HepG2 (cell line): ENCODE measurements at regions not wholly inside any gene's neighbourhood (a gene's known extent, or its start where the extent isn't known, plus 50 kb on each side); places are given as distances from the start of the nearest gene placed in this dataset.

Experiments
- ATAC-seq: fragments of 200-7000 bp; cut with Tn5 transposase; 3 replicates; pipeline ENCODE4 v1.9.1; 2020; ENCODE audit warnings: mild to moderate bottlenecking, moderate library complexity
- BruUV-seq: library from RNA; stranded (reverse); fragments of 400-500 nt; replicated peaks from 2 replicates; lab custom pipeline; 2021; lab: Mats Ljungman, UMichigan
- CTCF ChIA-PET: fragments of 300-600 bp; formaldehyde crosslinking; extraction: SDS; loops from one replicate; lab custom pipeline; 2021; ENCODE audit warnings: low total read pairs, inconsistent platforms, low intra/inter-chr PET ratio; lab: Yijun Ruan, JAX
- POLR2A ChIA-PET: fragments of 350-600 bp; sonication (Branson Sonifier 250); formaldehyde crosslinking; loops from one replicate; lab custom pipeline; 2020; ENCODE audit warnings: antibody characterized with exemption, inconsistent platforms; lab: Yijun Ruan, JAX
- DNase-seq: peaks from one replicate; pipeline ENCODE4 v3.0.0-alpha.2; 2015; ENCODE audit warnings: low spot score
- FAIRE-seq: peaks from 3 replicates; lab custom pipeline; 2011; peaks lifted over from hg19 to GRCh38; lab: Jason Lieb, UNC
- H2AFZ ChIP-seq: one replicate; pipeline ENCODE4 v1.6.1; 2011; ENCODE audit warnings: low read length, inconsistent platforms
- H3K27ac ChIP-seq: fragments of 300-600 bp; 3 replicates; pipeline ENCODE4 v1.8.0; 2011; ENCODE audit warnings: mixed run types, mild to moderate bottlenecking, mixed read lengths, low read length, inconsistent platforms; ENCODE audit not compliant: insufficient read depth; ENCODE audit errors: extremely low read length
- H3K27me3 ChIP-seq, 2 experiments: fragments of 200-600 bp in 1 of 2; 2 replicates in 1 of 2; 3 replicates in 1 of 2; pipeline versions ENCODE4 v1.6.0 to v1.8.0; 2011; ENCODE audit warnings: low read length in 2 of 2, mild to moderate bottlenecking in 2 of 2, moderate library complexity in 2 of 2, inconsistent platforms in 1 of 2; ENCODE audit not compliant: insufficient read depth in 2 of 2, control insufficient read depth in 1 of 2
- H3K36me3 ChIP-seq, 2 experiments: fragments of 200-600 bp in 1 of 2; replicated peaks in 1 of 2; 2 replicates in 1 of 2; 3 replicates in 1 of 2; pipeline versions ENCODE4 v1.5.1 to v1.8.0; 2011; ENCODE audit warnings: low read length in 2 of 2, inconsistent platforms in 1 of 2; ENCODE audit not compliant: insufficient read depth in 2 of 2, control insufficient read depth in 1 of 2
- H3K4me1 ChIP-seq: 2 replicates; pipeline ENCODE4 v1.5.1; 2012; ENCODE audit warnings: low read length, inconsistent platforms; ENCODE audit not compliant: insufficient read depth
- H3K4me2 ChIP-seq: 2 replicates; pipeline ENCODE4 v1.6.0; 2011; ENCODE audit warnings: low read depth, low read length, inconsistent platforms
- H3K4me3 ChIP-seq, 3 experiments: fragments of 200-600 bp in 1 of 3; sonication (generic), shearing (Covaris generic) in 1 of 3; replicated peaks in 1 of 3; 2 replicates each; pipeline ENCODE4 v1.5.1; 2011 to 2016; ENCODE audit warnings: low read length in 3 of 3, inconsistent platforms in 2 of 3, low read depth in 2 of 3, mild to moderate bottlenecking in 2 of 3, control low read depth in 1 of 3, mixed read lengths in 1 of 3; ENCODE audit not compliant: insufficient read depth in 1 of 3
- H3K79me2 ChIP-seq: one replicate; pipeline ENCODE4 v1.6.1; 2011; ENCODE audit warnings: low read length, inconsistent platforms; ENCODE audit not compliant: insufficient read depth
- H3K9ac ChIP-seq: 2 replicates; pipeline ENCODE4 v1.6.0; 2011; ENCODE audit warnings: mild to moderate bottlenecking, low read depth, low read length, inconsistent platforms; ENCODE audit not compliant: insufficient read depth
- H3K9me3 ChIP-seq: 2 replicates; pipeline ENCODE4 v1.5.1; 2012; ENCODE audit warnings: mild to moderate bottlenecking, low read length
- H4K20me1 ChIP-seq: 2 replicates; pipeline ENCODE4 v1.6.0; 2011; ENCODE audit warnings: inconsistent platforms, mild to moderate bottlenecking, low read length, moderate library complexity; ENCODE audit not compliant: insufficient read depth
- HNF1A ChIP-seq, 2 experiments: sonication (generic) in 1 of 2; formaldehyde crosslinking in 1 of 2; IDR thresholded peaks; 2 replicates each; pipeline versions ENCODE4 v1.4.0 to v1.6.1; 2016 to 2020; ENCODE audit warnings: borderline replicate concordance in 1 of 2, low read depth in 1 of 2, mild to moderate bottlenecking in 1 of 2, missing genetic modification reagents in 1 of 2
- IRF2 ChIP-seq: IDR thresholded peaks from 2 replicates; pipeline ENCODE4 v1.6.1; 2018; ENCODE audit warnings: missing genetic modification reagents, missing compliant biosample characterization
- MIER2 ChIP-seq: IDR thresholded peaks from 2 replicates; pipeline ENCODE4 v1.6.1; 2016; ENCODE audit warnings: missing biosample characterization, missing genetic modification reagents
- REL ChIP-seq: sonication (generic); formaldehyde crosslinking; conservative IDR thresholded peaks from 2 replicates; pipeline ENCODE4 v1.8.0; 2022; ENCODE audit warnings: mild to moderate bottlenecking, missing genetic modification reagents, moderate library complexity
- SAFB2 ChIP-seq: sonication (generic); formaldehyde crosslinking; IDR thresholded peaks from 2 replicates; pipeline ENCODE4 v1.5.1; 2020; ENCODE audit warnings: missing genetic modification reagents, low read depth, mild to moderate bottlenecking, borderline replicate concordance
- TARDBP ChIP-seq: sonication (generic); formaldehyde crosslinking; IDR thresholded peaks from 2 replicates; pipeline ENCODE4 v1.8.0; 2022; ENCODE audit warnings: mild to moderate bottlenecking, missing genetic modification reagents
- THAP11 ChIP-seq: IDR thresholded peaks from 2 replicates; pipeline ENCODE4 v1.6.1; 2016; ENCODE audit warnings: missing biosample characterization, missing genetic modification reagents
- ZNF251 ChIP-seq: sonication (generic); formaldehyde crosslinking; IDR thresholded peaks from 2 replicates; pipeline ENCODE4 v1.9.0; 2021; ENCODE audit warnings: mild to moderate bottlenecking, missing genetic modification reagents
- ZNF484 ChIP-seq: sonication (generic); formaldehyde crosslinking; IDR thresholded peaks from 2 replicates; pipeline ENCODE4 v1.5.1; 2020; ENCODE audit warnings: mild to moderate bottlenecking, low read depth, missing genetic modification reagents, borderline replicate concordance
- ZNF501 ChIP-seq: sonication (generic); formaldehyde crosslinking; IDR thresholded peaks from 2 replicates; pipeline ENCODE4 v1.5.1; 2020; ENCODE audit warnings: mild to moderate bottlenecking, moderate library complexity, missing genetic modification reagents
- WGBS: methylation state at CpG from one replicate; pipeline ENCODE4 v1.1.6; 2017; ENCODE audit warnings: low lambda C conversion rate; 5-methylcytosine and 5-hydroxymethylcytosine counted together
- in situ Hi-C: cut with HindIII; loops from 2 replicates; pipeline ENCODE4 v1.10.0; 2017; ENCODE audit warnings: low pct_unique_long_range_greater_than_20kb; ENCODE audit not compliant: extremely low pct_ligation_motif_present
- intact Hi-C: fragments of 100-400 bp; cut with micrococcal nuclease; formaldehyde crosslinking; loops from one replicate; pipeline ENCODE4 v1.10.0; 2022; ENCODE audit not compliant: unreplicated experiment
- TF ChIP-seq, protein P1 (sequence below): sonication (generic); formaldehyde crosslinking; IDR thresholded peaks from 2 replicates; pipeline ENCODE4 v1.4.0; 2020; ENCODE audit warnings: missing genetic modification reagents, borderline replicate concordance
- TF ChIP-seq, protein P2 (sequence below), 2 experiments: sonication (generic) in 1 of 2; formaldehyde crosslinking in 1 of 2; IDR thresholded peaks; 2 replicates each; pipeline versions ENCODE4 v1.4.0 to v1.6.1; 2018 to 2020; ENCODE audit warnings: missing genetic modification reagents in 2 of 2, borderline replicate concordance in 1 of 2, low read depth in 1 of 2, mild to moderate bottlenecking in 1 of 2, missing biosample characterization in 1 of 2

DNA sequence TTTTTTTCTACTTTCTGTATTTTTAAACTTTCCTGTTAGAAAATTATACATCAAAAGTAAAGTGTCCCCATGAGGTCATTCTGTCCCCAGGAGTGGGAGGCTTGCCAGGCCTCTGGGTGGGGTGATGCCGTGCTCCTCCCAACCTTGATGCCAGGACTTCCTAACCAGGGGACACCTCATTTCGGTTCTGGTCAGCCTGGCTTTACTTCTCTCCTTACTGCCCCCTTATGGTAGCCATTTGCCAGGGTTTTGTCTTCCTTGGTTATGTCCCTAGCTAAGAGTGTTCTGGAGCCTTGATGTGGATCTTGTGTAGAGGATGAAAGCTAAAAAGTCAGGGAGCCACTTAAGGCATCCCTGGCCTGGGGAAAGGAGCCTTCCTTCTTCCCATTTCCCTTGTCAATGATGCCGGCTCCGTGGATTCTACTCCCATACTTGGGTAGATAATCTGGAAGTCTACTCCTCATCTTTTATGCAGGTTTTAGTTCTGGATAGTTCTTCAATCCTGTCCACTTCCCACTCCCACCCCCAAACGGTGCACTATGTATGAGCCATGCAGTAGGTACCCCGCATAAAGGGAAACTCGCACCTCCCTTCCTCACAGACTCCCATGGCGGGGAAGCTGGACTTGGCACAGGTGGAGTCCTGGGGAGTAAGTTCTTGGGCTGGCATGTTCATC is 164.1 kb upstream of the SALL4 start:
- H3K9me3 ChIP-seq, result no peaks in the 10 kb centered on the region
- peak; percentile 84 for DNase-seq
- no peaks in the 10 kb centered on the region for H3K36me3 ChIP-seq
- ChIA-PET POLR2A (no interaction called here), CTCF (interaction anchor here (0.6 to 2.5 kb wide), 9 partner anchors 94 to 594 kb away, joined by 3 to 31 read pairs (median 5); partner anchors contain the start of gene SALL4)
- peak; percentile 96 for ATAC-seq
- intact Hi-C loops, result loop anchor here (1.0 to 5.0 kb wide), 5 partner anchors 116 to 594 kb away; no protein-coding TSS in a partner anchor
- FAIRE-seq, result peak; percentile 64
- BruUV-seq, result no TSS peak
- H3K4me1 ChIP-seq, result peaks cover 20% of the 10 kb centered on the region
- peak overlapping the region; percentile 7 for H2AFZ ChIP-seq
- no peaks in the 10 kb centered on the region for H3K79me2 ChIP-seq
- in situ Hi-C loops, result loop anchor here (5.0 kb wide), 1 partner anchor 329 kb away; no protein-coding TSS in a partner anchor
- H3K9ac ChIP-seq, result no peak overlapping the region
- WGBS, result 31% methylated on average over 8 of the region's 8 CpGs
- peak overlapping the region; percentile 66 for H3K4me2 ChIP-seq
- H3K27me3 ChIP-seq, result peaks cover 0 to 6% of the 10 kb centered on the region in 2 experiments; a peak in 1 of 5 replicates
- no peak overlapping the region for H3K4me3 ChIP-seq
- no peak overlapping the region for H3K27ac ChIP-seq
- H4K20me1 ChIP-seq, result no peaks in the 10 kb centered on the region
- TF ChIP-seq, protein P1, sequence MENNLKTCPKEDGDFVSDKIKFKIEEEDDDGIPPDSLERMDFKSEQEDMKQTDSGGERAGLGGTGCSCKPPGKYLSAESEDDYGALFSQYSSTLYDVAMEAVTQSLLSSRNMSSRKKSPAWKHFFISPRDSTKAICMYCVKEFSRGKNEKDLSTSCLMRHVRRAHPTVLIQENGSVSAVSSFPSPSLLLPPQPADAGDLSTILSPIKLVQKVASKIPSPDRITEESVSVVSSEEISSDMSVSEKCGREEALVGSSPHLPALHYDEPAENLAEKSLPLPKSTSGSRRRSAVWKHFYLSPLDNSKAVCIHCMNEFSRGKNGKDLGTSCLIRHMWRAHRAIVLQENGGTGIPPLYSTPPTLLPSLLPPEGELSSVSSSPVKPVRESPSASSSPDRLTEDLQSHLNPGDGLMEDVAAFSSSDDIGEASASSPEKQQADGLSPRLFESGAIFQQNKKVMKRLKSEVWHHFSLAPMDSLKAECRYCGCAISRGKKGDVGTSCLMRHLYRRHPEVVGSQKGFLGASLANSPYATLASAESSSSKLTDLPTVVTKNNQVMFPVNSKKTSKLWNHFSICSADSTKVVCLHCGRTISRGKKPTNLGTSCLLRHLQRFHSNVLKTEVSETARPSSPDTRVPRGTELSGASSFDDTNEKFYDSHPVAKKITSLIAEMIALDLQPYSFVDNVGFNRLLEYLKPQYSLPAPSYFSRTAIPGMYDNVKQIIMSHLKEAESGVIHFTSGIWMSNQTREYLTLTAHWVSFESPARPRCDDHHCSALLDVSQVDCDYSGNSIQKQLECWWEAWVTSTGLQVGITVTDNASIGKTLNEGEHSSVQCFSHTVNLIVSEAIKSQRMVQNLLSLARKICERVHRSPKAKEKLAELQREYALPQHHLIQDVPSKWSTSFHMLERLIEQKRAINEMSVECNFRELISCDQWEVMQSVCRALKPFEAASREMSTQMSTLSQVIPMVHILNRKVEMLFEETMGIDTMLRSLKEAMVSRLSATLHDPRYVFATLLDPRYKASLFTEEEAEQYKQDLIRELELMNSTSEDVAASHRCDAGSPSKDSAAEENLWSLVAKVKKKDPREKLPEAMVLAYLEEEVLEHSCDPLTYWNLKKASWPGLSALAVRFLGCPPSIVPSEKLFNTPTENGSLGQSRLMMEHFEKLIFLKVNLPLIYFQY (CRISPR knock-in tag), result no peak
- TF ChIP-seq, protein P2, sequence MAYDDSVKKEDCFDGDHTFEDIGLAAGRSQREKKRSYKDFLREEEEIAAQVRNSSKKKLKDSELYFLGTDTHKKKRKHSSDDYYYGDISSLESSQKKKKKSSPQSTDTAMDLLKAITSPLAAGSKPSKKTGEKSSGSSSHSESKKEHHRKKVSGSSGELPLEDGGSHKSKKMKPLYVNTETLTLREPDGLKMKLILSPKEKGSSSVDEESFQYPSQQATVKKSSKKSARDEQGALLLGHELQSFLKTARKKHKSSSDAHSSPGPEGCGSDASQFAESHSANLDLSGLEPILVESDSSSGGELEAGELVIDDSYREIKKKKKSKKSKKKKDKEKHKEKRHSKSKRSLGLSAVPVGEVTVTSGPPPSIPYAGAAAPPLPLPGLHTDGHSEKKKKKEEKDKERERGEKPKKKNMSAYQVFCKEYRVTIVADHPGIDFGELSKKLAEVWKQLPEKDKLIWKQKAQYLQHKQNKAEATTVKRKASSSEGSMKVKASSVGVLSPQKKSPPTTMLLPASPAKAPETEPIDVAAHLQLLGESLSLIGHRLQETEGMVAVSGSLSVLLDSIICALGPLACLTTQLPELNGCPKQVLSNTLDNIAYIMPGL (CRISPR knock-in tag; IDR thresholded peaks at IDR 0.05; ENCODE audit: borderline replicate concordance in 1 of 2, low read depth in 1 of 2), result peak; percentile 62 to 80; a peak in 2 of 4 replicates
- 0 out of 2 replicates have a peak, but pooled peaks have one; percentile 23 for TF ChIP-seq TARDBP (CRISPR knock-in tag)
- TF ChIP-seq MIER2 (CRISPR knock-in tag), result no peak
- TF ChIP-seq IRF2 (CRISPR knock-in tag), result 0 out of 2 replicates have a peak, but pooled peaks have one; percentile 43
- TF ChIP-seq REL (CRISPR knock-in tag), result no peak
- 0 out of 2 replicates have a peak, but pooled peaks have one; percentile 34 for TF ChIP-seq ZNF501 (CRISPR knock-in tag)
- TF ChIP-seq ZNF484 (CRISPR knock-in tag), result no peak
- TF ChIP-seq SAFB2 (CRISPR knock-in tag), result no peak
- TF ChIP-seq THAP11 (CRISPR knock-in tag), result no peak
- TF ChIP-seq ZNF251, result no peak
- no peak for TF ChIP-seq HNF1A (IDR thresholded peaks at IDR 0.05; ENCODE audit: low read depth)
- no peak for TF ChIP-seq HNF1A (CRISPR knock-in tag; IDR thresholded peaks at IDR 0.05; ENCODE audit: borderline replicate concordance)
